ENCODE measurements at regions not wholly inside any gene's neighbourhood (a gene's known extent, or its start where the extent isn't known, plus 50 kb on each side); places are given as distances from the start of the nearest gene placed in this dataset.
"Not testable (repeated sequence)": the region's sequence is repeated elsewhere in the genome, so short reads cannot be mapped to it uniquely, and the experiment has no call there.

GRCh38 chr5:91457681-91458058 lies 74.6 kb upstream of the ARRDC3 start:
- H3K27ac ChIP-seq (ENCODE audit: low read length): no peak overlapping the region
- no peak overlapping the region for H3K4me2 ChIP-seq (ENCODE audit: low read length)
- H3K4me3 ChIP-seq (ENCODE audit: low read length): no peak overlapping the region
- no peak overlapping the region for H2AFZ ChIP-seq (ENCODE audit: low read depth, low read length)
- H4K20me1 ChIP-seq (ENCODE audit: insufficient read depth, low read length): no peaks in the 10 kb centered on the region
- H3K27me3 ChIP-seq (ENCODE audit: low read depth, low read length): no peaks in the 10 kb centered on the region
- H3K9me3 ChIP-seq (ENCODE audit: insufficient read depth, low read length): no peaks in the 10 kb centered on the region
- H3K36me3 ChIP-seq (replicated peaks; ENCODE audit: low read depth, low read length): no peaks in the 10 kb centered on the region
- no peak overlapping the region for H3K9ac ChIP-seq (ENCODE audit: low read length)
- no peaks in the 10 kb centered on the region for H3K79me2 ChIP-seq (ENCODE audit: low read length)
- TF ChIP-seq EZH2phosphoT487 (IDR thresholded peaks at IDR 0.05; ENCODE audit: low read depth): no peak
- no peak for TF ChIP-seq CTCF (IDR thresholded peaks at IDR 0.05; ENCODE audit: low read depth, low read length)
- no peaks in the 10 kb centered on the region for H3K4me1 ChIP-seq (ENCODE audit: low read length)

GRCh38 chr5:91456928-91457680 lies 74.0 kb upstream of the ARRDC3 start:
- H4K20me1 ChIP-seq (ENCODE audit: insufficient read depth, low read length): no peaks in the 10 kb centered on the region
- no peaks in the 10 kb centered on the region for H3K36me3 ChIP-seq (replicated peaks; ENCODE audit: low read depth, low read length)
- H3K27me3 ChIP-seq (ENCODE audit: low read depth, low read length): no peaks in the 10 kb centered on the region
- H3K4me3 ChIP-seq (ENCODE audit: low read length): no peak overlapping the region
- no peaks in the 10 kb centered on the region for H3K79me2 ChIP-seq (ENCODE audit: low read length)
- no peaks in the 10 kb centered on the region for H3K4me1 ChIP-seq (ENCODE audit: low read length)
- H3K4me2 ChIP-seq (ENCODE audit: low read length): no peak overlapping the region
- TF ChIP-seq CTCF (IDR thresholded peaks at IDR 0.05; ENCODE audit: low read depth, low read length): no peak
- TF ChIP-seq EZH2phosphoT487 (IDR thresholded peaks at IDR 0.05; ENCODE audit: low read depth): no peak
- no peak overlapping the region for H3K27ac ChIP-seq (ENCODE audit: low read length)
- no peak overlapping the region for H2AFZ ChIP-seq (ENCODE audit: low read depth, low read length)
- no peaks in the 10 kb centered on the region for H3K9me3 ChIP-seq (ENCODE audit: insufficient read depth, low read length)
- no peak overlapping the region for H3K9ac ChIP-seq (ENCODE audit: low read length)

- Histone ChIP-seq H3K27ac (ENCODE audit: low read length) (no peak overlapping the region), H3K9me3 (ENCODE audit: insufficient read depth, low read length) (no peaks in the 10 kb centered on the region), H3K79me2 (ENCODE audit: low read length) (no peaks in the 10 kb centered on the region), H3K4me2 (ENCODE audit: low read length) (no peak overlapping the region), H2AFZ (ENCODE audit: low read depth, low read length) (no peak overlapping the region), H3K36me3 (replicated peaks; ENCODE audit: low read depth, low read length) (no peaks in the 10 kb centered on the region), H3K4me3 (ENCODE audit: low read length) (no peak overlapping the region), H4K20me1 (ENCODE audit: insufficient read depth, low read length) (no peaks in the 10 kb centered on the region), H3K27me3 (ENCODE audit: low read depth, low read length) (no peaks in the 10 kb centered on the region), H3K9ac (ENCODE audit: low read length) (no peak overlapping the region), H3K4me1 (ENCODE audit: low read length) (0 out of 2 replicates have a peak, but pooled peaks cover under 1% of the 10 kb centered on the region)
- TF ChIP-seq EZH2phosphoT487 (IDR thresholded peaks at IDR 0.05; ENCODE audit: low read depth) (no peak), CTCF (IDR thresholded peaks at IDR 0.05; ENCODE audit: low read depth, low read length) (no peak)
Measured at GRCh38 chr5:91449083-91449482, 66.0 kb upstream of the ARRDC3 start.

GRCh38 chr5:91448079-91448478 lies 65.0 kb upstream of the ARRDC3 start:
- not testable (repeated sequence) for H3K9me3 ChIP-seq (ENCODE audit: insufficient read depth, low read length); H3K27me3 ChIP-seq (ENCODE audit: low read depth, low read length); H3K9ac ChIP-seq (ENCODE audit: low read length); H2AFZ ChIP-seq (ENCODE audit: low read depth, low read length); H3K4me1 ChIP-seq (ENCODE audit: low read length); H3K4me2 ChIP-seq (ENCODE audit: low read length); H3K4me3 ChIP-seq (ENCODE audit: low read length); H4K20me1 ChIP-seq (ENCODE audit: insufficient read depth, low read length); H3K79me2 ChIP-seq (ENCODE audit: low read length); H3K27ac ChIP-seq (ENCODE audit: low read length); H3K36me3 ChIP-seq (replicated peaks; ENCODE audit: low read depth, low read length)

GRCh38 chr5:91446880-91447279 lies 63.8 kb upstream of the ARRDC3 start:
- H3K36me3 ChIP-seq (replicated peaks; ENCODE audit: low read depth, low read length); H3K27me3 ChIP-seq (ENCODE audit: low read depth, low read length); H3K27ac ChIP-seq (ENCODE audit: low read length); H3K4me2 ChIP-seq (ENCODE audit: low read length); H3K9ac ChIP-seq (ENCODE audit: low read length); H3K4me1 ChIP-seq (ENCODE audit: low read length); H2AFZ ChIP-seq (ENCODE audit: low read depth, low read length); H3K79me2 ChIP-seq (ENCODE audit: low read length); H3K4me3 ChIP-seq (ENCODE audit: low read length); H4K20me1 ChIP-seq (ENCODE audit: insufficient read depth, low read length); H3K9me3 ChIP-seq (ENCODE audit: insufficient read depth, low read length): not testable (repeated sequence)

Data from OCI-LY3 (cell line).